ENCODE measurements at regions not wholly inside any gene's neighbourhood (a gene's known extent, or its start where the extent isn't known, plus 50 kb on each side); places are given as distances from the start of the nearest gene placed in this dataset.

- H3K4me3 ChIP-seq (ENCODE audit: low read depth, low read length) = no peak overlapping the region
- TF ChIP-seq CTCF (IDR thresholded peaks at IDR 0.05; ENCODE audit: borderline replicate concordance, insufficient read depth, low read depth, low read length) = no peak
Measured at GRCh38 chr5:158026304-158027031, 167.5 kb upstream of the CLINT1 start.

GRCh38 chr5:158023266-158023665 lies 164.3 kb upstream of the CLINT1 start:
- H3K4me3 ChIP-seq (ENCODE audit: low read depth, low read length) = no peak overlapping the region
- no peak for TF ChIP-seq CTCF (IDR thresholded peaks at IDR 0.05; ENCODE audit: borderline replicate concordance, insufficient read depth, low read depth, low read length)

GRCh38 chr5:158022837-158023236 lies 163.9 kb upstream of the CLINT1 start:
- no peak for TF ChIP-seq CTCF (IDR thresholded peaks at IDR 0.05; ENCODE audit: borderline replicate concordance, insufficient read depth, low read depth, low read length)

GRCh38 chr5:158022393-158022792 lies 163.4 kb upstream of the CLINT1 start:
- no peak for TF ChIP-seq CTCF (IDR thresholded peaks at IDR 0.05; ENCODE audit: borderline replicate concordance, insufficient read depth, low read depth, low read length)
- H3K4me3 ChIP-seq (ENCODE audit: low read depth, low read length) = no peak overlapping the region

More at GRCh38 chr5:158022837-158023236, 163.9 kb upstream of the CLINT1 start:
- no peak overlapping the region for H3K4me3 ChIP-seq (ENCODE audit: low read depth, low read length)

- TF ChIP-seq CTCF (IDR thresholded peaks at IDR 0.05; ENCODE audit: borderline replicate concordance, insufficient read depth, low read depth, low read length) = no peak
Measured at GRCh38 chr5:158020555-158021418, 161.8 kb upstream of the CLINT1 start.

GRCh38 chr5:158017469-158017868 lies 158.5 kb upstream of the CLINT1 start:
- no peak for TF ChIP-seq CTCF (IDR thresholded peaks at IDR 0.05; ENCODE audit: borderline replicate concordance, insufficient read depth, low read depth, low read length)
- H3K4me3 ChIP-seq (ENCODE audit: low read depth, low read length) = no peak overlapping the region

More at GRCh38 chr5:158020555-158021418, 161.8 kb upstream of the CLINT1 start:
- no peak overlapping the region for H3K4me3 ChIP-seq (ENCODE audit: low read depth, low read length)
